ENCODE measurements at regions not wholly inside any gene's neighbourhood (a gene's known extent, or its start where the extent isn't known, plus 50 kb on each side); places are given as distances from the start of the nearest gene placed in this dataset.

DNA sequence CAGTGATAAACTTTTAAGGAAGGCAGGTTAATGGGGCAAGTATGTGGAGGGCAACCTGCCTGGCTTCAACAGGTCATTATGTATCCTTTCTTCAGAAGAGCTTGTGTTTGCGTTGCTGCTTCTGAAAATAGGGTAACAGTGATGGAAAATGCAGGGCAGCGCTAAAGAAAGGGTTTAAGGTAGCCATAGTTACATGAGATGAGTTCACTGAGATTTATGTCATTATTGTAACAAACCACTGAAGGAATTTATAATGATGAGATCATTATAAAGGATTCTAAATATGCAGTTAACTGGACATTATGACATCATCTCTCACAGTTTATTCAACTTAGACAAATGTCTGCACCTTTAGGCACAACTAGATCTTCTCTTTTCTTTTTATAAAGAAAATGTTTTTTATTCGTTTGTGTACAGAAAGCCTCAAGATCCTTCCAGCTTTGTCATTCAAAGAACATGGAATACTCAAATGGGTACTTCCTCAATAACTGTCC is 291.6 kb upstream of the SMARCA2 start:
- no peaks in the 10 kb centered on the region for H3K9me3 Mint-ChIP-seq
- no peak overlapping the region for H3K4me3 Mint-ChIP-seq
- no peaks in the 10 kb centered on the region for H3K36me3 Mint-ChIP-seq (ENCODE audit: low read depth)
- TF ChIP-seq, protein P1, sequence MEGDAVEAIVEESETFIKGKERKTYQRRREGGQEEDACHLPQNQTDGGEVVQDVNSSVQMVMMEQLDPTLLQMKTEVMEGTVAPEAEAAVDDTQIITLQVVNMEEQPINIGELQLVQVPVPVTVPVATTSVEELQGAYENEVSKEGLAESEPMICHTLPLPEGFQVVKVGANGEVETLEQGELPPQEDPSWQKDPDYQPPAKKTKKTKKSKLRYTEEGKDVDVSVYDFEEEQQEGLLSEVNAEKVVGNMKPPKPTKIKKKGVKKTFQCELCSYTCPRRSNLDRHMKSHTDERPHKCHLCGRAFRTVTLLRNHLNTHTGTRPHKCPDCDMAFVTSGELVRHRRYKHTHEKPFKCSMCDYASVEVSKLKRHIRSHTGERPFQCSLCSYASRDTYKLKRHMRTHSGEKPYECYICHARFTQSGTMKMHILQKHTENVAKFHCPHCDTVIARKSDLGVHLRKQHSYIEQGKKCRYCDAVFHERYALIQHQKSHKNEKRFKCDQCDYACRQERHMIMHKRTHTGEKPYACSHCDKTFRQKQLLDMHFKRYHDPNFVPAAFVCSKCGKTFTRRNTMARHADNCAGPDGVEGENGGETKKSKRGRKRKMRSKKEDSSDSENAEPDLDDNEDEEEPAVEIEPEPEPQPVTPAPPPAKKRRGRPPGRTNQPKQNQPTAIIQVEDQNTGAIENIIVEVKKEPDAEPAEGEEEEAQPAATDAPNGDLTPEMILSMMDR (IDR thresholded peaks at IDR 0.05; ENCODE audit: unreplicated experiment in 3 of 3) = no peak
- H3K27me3 Mint-ChIP-seq (ENCODE audit: low read depth) = peaks cover 3% of the 10 kb centered on the region
- no peak overlapping the region for H3K27ac Mint-ChIP-seq
- H3K4me1 Mint-ChIP-seq = peaks cover 4% of the 10 kb centered on the region

GRCh38 chr9:1726993-1727759 is 288.0 kb upstream of the SMARCA2 start:
- TF ChIP-seq, protein P1 (IDR thresholded peaks at IDR 0.05; ENCODE audit: unreplicated experiment in 3 of 3) = peak in 2 of 3 experiments; percentile 14 to 15
- Mint-ChIP-seq H3K9me3 (no peaks in the 10 kb centered on the region), H3K27ac (no peak overlapping the region), H3K4me1 (peaks cover 4% of the 10 kb centered on the region), H3K27me3 (ENCODE audit: low read depth) (no peaks in the 10 kb centered on the region), H3K36me3 (ENCODE audit: low read depth) (no peaks in the 10 kb centered on the region), H3K4me3 (no peak overlapping the region)

- H3K4me1 Mint-ChIP-seq = peaks cover 9% of the 10 kb centered on the region
- no peaks in the 10 kb centered on the region for H3K9me3 Mint-ChIP-seq
- no peaks in the 10 kb centered on the region for H3K36me3 Mint-ChIP-seq (ENCODE audit: low read depth)
- TF ChIP-seq, protein P1 (IDR thresholded peaks at IDR 0.05; ENCODE audit: unreplicated experiment in 3 of 3) = no peak
- H3K27ac Mint-ChIP-seq = no peak overlapping the region
- peaks cover 4% of the 10 kb centered on the region for H3K27me3 Mint-ChIP-seq (ENCODE audit: low read depth)
- no peak overlapping the region for H3K4me3 Mint-ChIP-seq
Observed at GRCh38 chr9:1729631-1730030, 285.5 kb upstream of the SMARCA2 start.

DNA sequence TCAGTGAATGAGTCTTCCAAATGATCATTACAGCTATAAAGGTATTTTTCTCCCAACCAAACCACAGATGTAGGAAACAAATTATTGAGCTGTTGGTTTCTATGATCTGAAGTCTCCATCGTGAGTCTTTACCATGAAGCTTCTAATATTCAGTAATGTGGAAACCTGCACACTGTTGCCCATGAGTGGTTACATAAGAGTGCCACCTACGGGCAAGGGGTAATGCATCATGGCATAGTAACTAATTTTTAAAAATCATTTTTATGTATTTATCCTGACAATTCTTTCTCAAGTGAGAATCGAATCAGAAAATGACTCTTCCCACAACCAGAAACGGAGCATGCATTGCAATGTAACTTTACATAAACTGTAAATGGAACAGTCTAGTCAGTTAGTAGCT is 282.5 kb upstream of the SMARCA2 start:
- Mint-ChIP-seq H3K27me3 (ENCODE audit: low read depth) (peaks cover 4% of the 10 kb centered on the region), H3K9me3 (no peaks in the 10 kb centered on the region), H3K27ac (no peak overlapping the region), H3K4me3 (no peak overlapping the region), H3K36me3 (ENCODE audit: low read depth) (no peaks in the 10 kb centered on the region), H3K4me1 (peaks cover 6% of the 10 kb centered on the region)
- TF ChIP-seq, protein P1 (IDR thresholded peaks at IDR 0.05; ENCODE audit: unreplicated experiment in 3 of 3) = no peak

GRCh38 chr9:1738511-1739100 is 276.5 kb upstream of the SMARCA2 start:
- H3K36me3 Mint-ChIP-seq (ENCODE audit: low read depth) = no peaks in the 10 kb centered on the region
- H3K4me1 Mint-ChIP-seq = peaks cover 6% of the 10 kb centered on the region
- no peaks in the 10 kb centered on the region for H3K9me3 Mint-ChIP-seq
- H3K27me3 Mint-ChIP-seq (ENCODE audit: low read depth) = no peaks in the 10 kb centered on the region
- TF ChIP-seq, protein P1 (IDR thresholded peaks at IDR 0.05; ENCODE audit: unreplicated experiment in 3 of 3) = no peak
- H3K4me3 Mint-ChIP-seq = no peak overlapping the region
- no peak overlapping the region for H3K27ac Mint-ChIP-seq

Data from nephron (organoid).